Hepatocyte (in vitro differentiated cells): ENCODE measurements at regions not wholly inside any gene's neighbourhood (a gene's known extent, or its start where the extent isn't known, plus 50 kb on each side); places are given as distances from the start of the nearest gene placed in this dataset.

ENCODE experiments used
- DNase-seq: peaks from one replicate; pipeline ENCODE4 v3.0.0-alpha.2; 2016; ENCODE audit warnings: low spot score
- H2AFZ ChIP-seq: fragments of 200-600 bp; sonication (generic); 2 replicates; pipeline ENCODE4 v1.6.0; 2016; ENCODE audit warnings: antibody characterized with exemption, mild to moderate bottlenecking
- H3K27ac ChIP-seq: fragments of 200-600 bp; sonication (generic); 2 replicates; pipeline ENCODE4 v1.5.1; 2016; ENCODE audit warnings: mild to moderate bottlenecking
- H3K27me3 ChIP-seq: fragments of 200-600 bp; sonication (generic); 2 replicates; pipeline ENCODE4 v1.6.1; 2016
- H3K36me3 ChIP-seq: fragments of 200-600 bp; sonication (generic); replicated peaks from 2 replicates; pipeline ENCODE4 v1.5.1; 2016; ENCODE audit warnings: low read depth; ENCODE audit not compliant: insufficient read depth
- H3K4me1 ChIP-seq: fragments of 200-600 bp; sonication (generic); 2 replicates; pipeline ENCODE4 v1.5.1; 2016; ENCODE audit warnings: mild to moderate bottlenecking, moderate library complexity; ENCODE audit not compliant: insufficient read depth
- H3K4me2 ChIP-seq: fragments of 200-600 bp; sonication (generic); 2 replicates; pipeline ENCODE4 v1.6.0; 2016
- H3K4me3 ChIP-seq: fragments of 200-600 bp; sonication (generic); 2 replicates; pipeline ENCODE4 v1.5.1; 2016; ENCODE audit warnings: mild to moderate bottlenecking
- H3K79me2 ChIP-seq: fragments of 200-600 bp; sonication (generic); 2 replicates; pipeline ENCODE4 v1.6.0; 2017; ENCODE audit warnings: mild to moderate bottlenecking
- H3K9me2 ChIP-seq: fragments of 200-600 bp; sonication (generic); replicated peaks from 2 replicates; pipeline ENCODE4 v1.6.0; 2017; ENCODE audit warnings: mild to moderate bottlenecking; ENCODE audit not compliant: insufficient read depth
- H3K9me3 ChIP-seq: fragments of 200-600 bp; sonication (generic); 2 replicates; pipeline ENCODE4 v1.5.1; 2016; ENCODE audit warnings: low read depth, mild to moderate bottlenecking
- H4K20me1 ChIP-seq: fragments of 200-600 bp; sonication (generic); 2 replicates; pipeline ENCODE4 v1.6.0; 2016; ENCODE audit warnings: mild to moderate bottlenecking; ENCODE audit not compliant: insufficient read depth, poor library complexity, severe bottlenecking
- CTCF ChIP-seq: fragments of 200-600 bp; sonication (generic); IDR thresholded peaks from 2 replicates; pipeline ENCODE4 v1.5.1; 2016; ENCODE audit warnings: antibody characterized with exemption, mild to moderate bottlenecking; ENCODE audit not compliant: poor library complexity
- EZH2 ChIP-seq: fragments of 200-600 bp; sonication (generic); IDR thresholded peaks from 2 replicates; pipeline ENCODE4 v1.6.1; 2016; ENCODE audit warnings: antibody characterized with exemption, mild to moderate bottlenecking, borderline replicate concordance
- EZH2phosphoT487 ChIP-seq: fragments of 200-600 bp; sonication (generic); IDR thresholded peaks from one replicate; pipeline ENCODE4 v1.6.1; 2018; ENCODE audit warnings: antibody characterized with exemption, mild to moderate bottlenecking, low read depth, moderate library complexity; ENCODE audit not compliant: unreplicated experiment, severe bottlenecking
- WGBS: methylation state at CpG from one replicate; pipeline ENCODE4 v1.1.6; 2016; ENCODE audit warnings: low lambda C conversion rate; ENCODE audit errors: missing lambda C conversion rate; 5-methylcytosine and 5-hydroxymethylcytosine counted together

- Histone ChIP-seq H2AFZ (no peak overlapping the region), H3K9me3 (no peaks in the 10 kb centered on the region), H3K4me2 (no peak overlapping the region), H3K9me2 (no peaks in the 10 kb centered on the region), H3K4me1 (peaks cover 5% of the 10 kb centered on the region), H3K79me2 (no peaks in the 10 kb centered on the region), H3K36me3 (no peaks in the 10 kb centered on the region), H3K27me3 (no peaks in the 10 kb centered on the region), H4K20me1 (no peaks in the 10 kb centered on the region), H3K27ac (no peak overlapping the region), H3K4me3 (no peak overlapping the region)
- no peak for DNase-seq
- WGBS: 81% methylated on average over 3 of the region's 3 CpGs
- TF ChIP-seq EZH2 (no peak), CTCF (no peak), EZH2phosphoT487 (no peak)
Measured at GRCh38 chr2:58845011-58845410, 603.9 kb upstream of the FANCL start.

GRCh38 chr2:58842501-58843155 lies 601.5 kb upstream of the FANCL start:
- DNase-seq: no peak
- Histone ChIP-seq H3K27me3 (no peaks in the 10 kb centered on the region), H3K36me3 (no peaks in the 10 kb centered on the region), H3K4me1 (peaks cover 5% of the 10 kb centered on the region), H4K20me1 (no peaks in the 10 kb centered on the region), H2AFZ (no peak overlapping the region), H3K4me2 (no peak overlapping the region), H3K9me2 (no peaks in the 10 kb centered on the region), H3K4me3 (no peak overlapping the region), H3K27ac (no peak overlapping the region), H3K9me3 (no peaks in the 10 kb centered on the region), H3K79me2 (no peaks in the 10 kb centered on the region)
- TF ChIP-seq EZH2: no peak
- no peak for TF ChIP-seq CTCF
- no peak for TF ChIP-seq EZH2phosphoT487
- 53% methylated on average over 5 of the region's 5 CpGs for WGBS

GRCh38 chr2:58834404-58834803 lies 593.3 kb upstream of the FANCL start:
- no peaks in the 10 kb centered on the region for H3K79me2 ChIP-seq
- 5% methylated on average over 3 of the region's 3 CpGs for WGBS
- peak; percentile 61 for DNase-seq
- H3K9me3 ChIP-seq: no peaks in the 10 kb centered on the region
- H3K9me2 ChIP-seq: no peaks in the 10 kb centered on the region
- H3K36me3 ChIP-seq: no peaks in the 10 kb centered on the region
- no peak overlapping the region for H3K27ac ChIP-seq
- no peaks in the 10 kb centered on the region for H3K27me3 ChIP-seq
- no peak for TF ChIP-seq EZH2
- no peak overlapping the region for H3K4me3 ChIP-seq
- no peaks in the 10 kb centered on the region for H3K4me1 ChIP-seq
- no peaks in the 10 kb centered on the region for H4K20me1 ChIP-seq
- H3K4me2 ChIP-seq: no peak overlapping the region
- no peak overlapping the region for H2AFZ ChIP-seq

- no peak overlapping the region for H2AFZ ChIP-seq
- no peaks in the 10 kb centered on the region for H3K27me3 ChIP-seq
- TF ChIP-seq CTCF: no peak
- TF ChIP-seq EZH2: no peak
- DNase-seq: no peak
- H3K4me1 ChIP-seq: no peaks in the 10 kb centered on the region
- no peaks in the 10 kb centered on the region for H4K20me1 ChIP-seq
- no peaks in the 10 kb centered on the region for H3K9me3 ChIP-seq
- H3K4me2 ChIP-seq: no peak overlapping the region
- no peak overlapping the region for H3K4me3 ChIP-seq
- H3K36me3 ChIP-seq: no peaks in the 10 kb centered on the region
- H3K9me2 ChIP-seq: no peaks in the 10 kb centered on the region
- no peaks in the 10 kb centered on the region for H3K79me2 ChIP-seq
- no peak overlapping the region for H3K27ac ChIP-seq
- WGBS: 94% methylated on average over 2 of the region's 2 CpGs
Measured at GRCh38 chr2:58826795-58827194, 585.7 kb upstream of the FANCL start.
